Mucosa of descending colon (tissue), 3 donors: ENCODE measurements at regions not wholly inside any gene's neighbourhood (a gene's known extent, or its start where the extent isn't known, plus 50 kb on each side); places are given as distances from the start of the nearest gene placed in this dataset.

Source experiments
- ATAC-seq: fragments of 200-7000 bp; cut with Tn5 transposase; one replicate; pipeline ENCODE4 v1.9.1; 2020; ENCODE audit warnings: mild to moderate bottlenecking, moderate library complexity
- DNase-seq, 3 donors: peaks; one replicate each; pipeline ENCODE4 v3.0.0-alpha.2; 2020
- H3K36me3 ChIP-seq: fragments of 200-600 bp; one replicate; pipeline ENCODE4 v1.8.0; 2021; ENCODE audit warnings: low read depth, mild to moderate bottlenecking
- H3K4me1 ChIP-seq: fragments of 200-600 bp; one replicate; pipeline ENCODE4 v1.8.0; 2021; ENCODE audit warnings: low read depth, mild to moderate bottlenecking
- H3K4me3 ChIP-seq: fragments of 200-600 bp; one replicate; pipeline ENCODE4 v1.8.0; 2021; ENCODE audit warnings: mild to moderate bottlenecking
- H3K9me3 ChIP-seq: fragments of 200-600 bp; one replicate; pipeline ENCODE4 v1.8.0; 2021; ENCODE audit warnings: mild to moderate bottlenecking
- CTCF ChIP-seq: fragments of 200-600 bp; IDR thresholded peaks from one replicate; pipeline ENCODE4 v1.8.0; 2022; ENCODE audit warnings: antibody characterized with exemption, mild to moderate bottlenecking
- intact Hi-C, 2 donors: fragments of 100-400 bp; cut with DNase I in 1 of 2; cut with micrococcal nuclease in 1 of 2; formaldehyde crosslinking; loops; one replicate each; pipeline versions ENCODE4 v1.11.0 to v1.11.1; 2022; cut with DNase I, micrococcal nuclease
- donor health status: DM: no; HTN: no; CAD: no; lungs with moderate emphysema.
- donor health status: DM: no; HTN: no; CAD: no.
- donor health status: DM: no; HTN: yes; CAD: no.

GRCh38 chr2:150274108-150274507, 213.4 kb downstream of the RND3 start:
- H3K4me3 ChIP-seq, result no peak overlapping the region
- ATAC-seq, result no peak
- peaks cover 10% of the 10 kb centered on the region for H3K9me3 ChIP-seq
- H3K4me1 ChIP-seq, result no peaks in the 10 kb centered on the region
- TF ChIP-seq CTCF, result no peak
- H3K36me3 ChIP-seq, result no peaks in the 10 kb centered on the region
- no peak for DNase-seq
- intact Hi-C loops, result no loop called here

GRCh38 chr2:150271952-150272802, 215.3 kb downstream of the RND3 start:
- no peak for TF ChIP-seq CTCF
- no peak for DNase-seq
- no peaks in the 10 kb centered on the region for H3K4me1 ChIP-seq
- intact Hi-C loops, result no loop called here
- H3K4me3 ChIP-seq, result no peak overlapping the region
- H3K9me3 ChIP-seq, result peaks cover 10% of the 10 kb centered on the region
- no peaks in the 10 kb centered on the region for H3K36me3 ChIP-seq
- no peak for ATAC-seq

- Histone ChIP-seq H3K36me3 (no peaks in the 10 kb centered on the region), H3K4me3 (no peak overlapping the region), H3K4me1 (no peaks in the 10 kb centered on the region), H3K9me3 (no peaks in the 10 kb centered on the region)
- intact Hi-C loops, result no loop called here
- DNase-seq (no peak), ATAC-seq (no peak)
- no peak for TF ChIP-seq CTCF
Observed at GRCh38 chr2:150267651-150268415, 219.6 kb downstream of the RND3 start.

- TF ChIP-seq CTCF, result no peak
- H3K36me3 ChIP-seq, result no peaks in the 10 kb centered on the region
- DNase-seq, result no peak
- no peak for ATAC-seq
- H3K4me3 ChIP-seq, result no peak overlapping the region
- intact Hi-C loops, result no loop called here
- no peaks in the 10 kb centered on the region for H3K9me3 ChIP-seq
- H3K4me1 ChIP-seq, result no peaks in the 10 kb centered on the region
Observed at GRCh38 chr2:150266931-150267330, 220.5 kb downstream of the RND3 start.

GRCh38 chr2:150264442-150264841, 223.0 kb downstream of the RND3 start:
- intact Hi-C loops, result no loop called here
- no peak for ATAC-seq

More at GRCh38 chr2:150264442-150264841, 223.0 kb downstream of the RND3 start:
- H3K9me3 ChIP-seq, result no peaks in the 10 kb centered on the region
- H3K36me3 ChIP-seq, result no peaks in the 10 kb centered on the region
- DNase-seq, result no peak
- TF ChIP-seq CTCF, result no peak
- H3K4me1 ChIP-seq, result no peaks in the 10 kb centered on the region
- no peak overlapping the region for H3K4me3 ChIP-seq
